ENCODE measurements at regions not wholly inside any gene's neighbourhood (a gene's known extent, or its start where the extent isn't known, plus 50 kb on each side); places are given as distances from the start of the nearest gene placed in this dataset.

GRCh38 chr2:237250599-237250998 is 163.4 kb downstream of the COL6A3 start:
- no peak for DNase-seq

- DNase-seq: no peak
Measured at GRCh38 chr2:237251986-237252385, 162.0 kb downstream of the COL6A3 start.

DNA sequence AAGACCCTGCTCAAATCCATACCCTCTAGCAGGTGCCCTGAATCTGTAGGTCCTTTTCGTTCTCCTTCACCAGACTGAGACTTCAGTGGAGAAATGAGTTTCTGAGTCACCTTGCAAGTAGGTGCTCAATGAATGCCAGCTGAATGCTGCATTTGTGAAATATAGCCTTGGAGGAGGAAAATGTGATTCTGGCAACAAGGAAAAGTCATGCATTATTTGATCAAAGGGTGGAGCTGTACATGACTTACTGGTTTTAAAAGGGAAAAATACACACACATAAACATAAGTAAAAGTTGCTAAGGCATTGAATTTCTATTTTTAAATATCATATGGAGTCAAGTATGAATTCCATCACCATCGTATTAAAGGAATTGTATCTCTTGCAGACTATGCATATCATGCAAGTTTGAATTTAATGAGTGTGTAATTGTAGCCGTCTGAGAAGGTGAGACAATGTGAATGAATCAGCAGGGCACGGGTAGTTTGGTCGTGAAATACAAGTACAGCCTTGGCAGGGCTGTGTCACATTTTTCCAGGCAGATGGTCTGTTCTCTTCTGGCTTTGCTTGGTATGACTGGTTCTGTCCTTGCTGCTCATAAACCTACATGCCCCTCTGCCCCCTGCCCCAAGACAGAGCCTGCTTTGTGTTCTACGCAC is 160.8 kb downstream of the COL6A3 start:
- DNase-seq: no peak

GRCh38 chr2:237254369-237254861 is 159.5 kb downstream of the COL6A3 start:
- DNase-seq: no peak

DNA sequence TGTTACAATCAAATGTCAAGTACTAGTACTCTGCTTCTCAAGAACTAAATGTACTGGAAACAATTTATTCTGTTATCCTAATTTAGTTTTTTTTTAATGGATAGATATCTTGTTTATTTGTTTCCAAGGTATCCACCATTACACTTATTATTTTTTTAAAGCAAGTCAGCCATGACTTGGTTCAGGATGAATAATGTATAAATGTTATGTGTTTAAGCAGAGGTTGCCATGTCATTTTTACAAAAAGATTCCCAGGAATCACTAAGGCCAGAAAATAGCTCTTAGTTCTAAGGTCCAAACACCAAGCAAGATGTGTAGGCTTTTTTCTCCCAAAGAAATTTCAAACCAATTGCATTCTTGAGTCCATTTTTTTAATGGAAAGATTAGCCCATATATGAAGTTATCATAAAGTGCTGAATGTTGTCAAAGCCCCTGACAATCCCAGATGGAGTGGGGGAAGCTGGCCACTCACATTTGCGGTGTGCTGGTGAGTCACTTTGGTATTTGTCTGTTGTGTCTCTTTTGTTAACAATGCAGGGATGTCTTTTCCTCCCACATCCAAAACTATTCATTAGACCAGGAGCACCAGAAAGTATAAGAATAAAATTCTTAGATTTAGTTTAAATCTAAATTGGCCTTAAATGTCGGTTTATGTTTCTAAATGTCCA is 158.9 kb downstream of the COL6A3 start:
- DNase-seq: no peak

DNA sequence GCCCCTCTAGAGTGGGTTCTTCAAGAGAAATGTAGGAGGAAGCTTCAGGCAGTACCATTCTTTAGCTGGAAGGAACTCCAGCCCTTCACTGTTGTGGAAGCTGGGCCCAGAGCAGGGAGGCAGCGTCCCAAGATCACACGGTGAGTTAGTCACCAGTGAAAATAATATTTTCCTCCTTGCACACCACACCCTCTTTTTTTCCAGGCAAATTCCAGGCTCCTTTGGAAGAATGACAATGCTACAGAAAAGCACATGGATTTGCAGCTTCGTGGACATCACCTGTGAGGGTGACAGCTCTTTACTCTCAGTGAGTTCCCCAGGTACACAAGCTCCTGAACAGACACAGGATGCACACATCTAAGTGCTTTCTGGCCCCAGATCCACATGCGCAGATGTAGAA is 157.1 kb downstream of the COL6A3 start:
- DNase-seq: no peak

DNA sequence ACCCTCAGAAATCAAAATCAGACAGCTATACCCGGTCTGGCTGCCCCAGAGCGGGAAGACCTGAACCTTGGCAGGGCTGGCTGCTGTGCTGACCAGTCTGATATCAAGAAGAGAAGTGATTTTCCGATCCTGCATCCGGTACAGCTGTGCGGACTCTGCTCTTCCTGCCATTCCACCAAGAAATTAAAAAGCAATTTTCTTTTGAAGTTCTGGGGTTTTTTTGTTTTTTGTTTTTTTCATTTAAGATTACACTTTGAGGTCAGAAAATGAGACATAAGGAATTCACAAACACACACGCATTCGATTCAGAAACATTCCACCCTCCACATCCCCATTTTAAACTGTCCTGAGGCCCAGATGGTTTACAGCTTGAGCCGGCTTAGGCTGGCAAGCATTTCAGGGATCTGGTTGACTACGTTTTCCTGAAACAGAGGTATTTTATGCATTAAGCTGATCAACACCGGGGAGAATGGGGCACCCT is 156.5 kb downstream of the COL6A3 start:
- no peak for DNase-seq

DNA sequence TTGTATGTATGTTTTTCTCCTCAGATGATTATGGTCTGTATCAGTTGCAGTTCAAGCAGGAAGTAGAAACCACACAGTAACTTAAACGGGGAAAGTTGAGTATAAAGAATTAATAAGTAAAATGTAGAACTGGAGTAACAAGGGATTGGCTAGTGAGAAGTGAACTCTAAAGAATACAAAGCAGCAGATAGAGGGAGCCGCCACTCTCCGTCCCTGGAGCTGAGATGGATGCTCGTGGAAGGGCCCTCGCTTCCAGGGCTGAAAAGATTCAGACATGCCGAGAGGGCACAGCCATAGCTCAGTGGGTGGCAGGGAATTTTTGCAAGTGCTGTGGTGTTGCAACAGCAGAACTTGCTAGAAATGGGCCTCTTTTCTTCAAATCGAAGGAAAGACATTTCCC is 155.8 kb downstream of the COL6A3 start:
- no peak for DNase-seq

DNA sequence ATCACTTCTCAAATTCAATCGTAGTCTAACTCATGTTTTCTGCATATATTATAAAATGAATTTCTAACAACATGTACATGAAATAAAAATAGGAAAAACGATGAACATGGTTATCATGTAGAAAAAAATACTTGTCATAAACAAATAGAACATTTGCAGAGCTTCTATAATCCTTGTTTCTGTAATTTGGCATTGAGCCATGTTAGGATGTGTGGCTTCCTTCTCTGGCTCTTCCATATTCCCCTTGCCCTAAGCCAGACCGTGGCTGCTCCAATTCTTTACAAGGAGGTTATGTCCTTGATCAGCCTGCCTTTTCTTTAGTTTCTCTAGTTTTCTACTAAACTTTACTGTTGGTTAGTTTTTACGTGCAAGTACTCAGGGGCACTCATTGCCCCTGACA is 155.3 kb downstream of the COL6A3 start:
- no peak for DNase-seq

- no peak for DNase-seq
Measured at GRCh38 chr2:237259201-237259600, 154.8 kb downstream of the COL6A3 start.

DNA sequence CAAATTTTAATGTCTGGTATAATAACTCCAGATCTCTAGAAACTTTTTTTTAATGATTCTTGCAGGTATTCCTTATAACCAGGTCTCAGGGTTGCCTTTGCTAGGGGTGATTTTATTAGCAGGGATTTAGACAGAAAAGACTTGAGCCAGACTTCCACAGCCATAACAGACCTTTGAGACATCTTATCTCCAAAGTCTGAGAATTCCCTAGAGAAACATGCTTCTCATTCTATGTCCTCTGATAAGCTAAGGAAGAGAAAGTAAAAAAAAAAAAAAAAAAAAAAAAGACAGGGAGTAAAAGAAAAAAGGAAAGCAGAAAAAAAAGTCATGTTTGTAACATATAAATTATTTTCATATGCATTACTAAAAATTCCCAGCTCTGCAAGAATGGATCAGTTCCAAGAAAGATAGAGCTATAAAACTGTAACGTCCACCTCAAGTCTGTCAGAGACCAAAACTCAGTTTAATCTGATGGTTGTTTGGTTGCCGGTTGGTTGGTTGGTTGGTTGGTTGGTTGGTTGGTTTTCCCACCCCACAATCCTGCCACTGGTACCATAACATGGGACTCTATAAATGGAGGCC is 153.8 kb downstream of the COL6A3 start:
- no peak for DNase-seq

DNA sequence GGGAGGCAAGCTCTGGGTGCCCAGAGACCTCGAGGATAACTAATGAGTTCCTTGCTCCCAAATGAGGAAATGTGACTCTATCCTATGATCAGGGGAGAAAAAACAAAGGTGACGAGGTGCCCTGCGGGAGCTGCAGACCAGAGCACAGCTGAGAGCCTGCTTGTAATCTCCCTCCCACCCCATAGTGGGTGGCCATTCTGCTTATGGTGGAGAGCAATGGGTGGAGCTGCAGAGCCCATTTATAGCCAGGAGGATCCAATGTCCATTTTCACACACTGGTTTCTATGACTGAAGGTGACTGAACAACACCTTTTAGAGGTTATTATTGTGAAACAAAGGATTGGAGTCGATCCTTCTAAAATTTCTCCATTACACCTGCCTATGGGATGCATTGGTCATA is 153.3 kb downstream of the COL6A3 start:
- DNase-seq: no peak

GRCh38 chr2:237261327-237261726 is 152.6 kb downstream of the COL6A3 start:
- no peak for DNase-seq

- peak; percentile 30 for DNase-seq
Measured at GRCh38 chr2:237262838-237263771, 150.9 kb downstream of the COL6A3 start.

- DNase-seq: no peak
Measured at GRCh38 chr2:237264480-237265219, 149.3 kb downstream of the COL6A3 start.

- DNase-seq: no peak
Measured at GRCh38 chr2:237268004-237268708, 145.8 kb downstream of the COL6A3 start.

DNA sequence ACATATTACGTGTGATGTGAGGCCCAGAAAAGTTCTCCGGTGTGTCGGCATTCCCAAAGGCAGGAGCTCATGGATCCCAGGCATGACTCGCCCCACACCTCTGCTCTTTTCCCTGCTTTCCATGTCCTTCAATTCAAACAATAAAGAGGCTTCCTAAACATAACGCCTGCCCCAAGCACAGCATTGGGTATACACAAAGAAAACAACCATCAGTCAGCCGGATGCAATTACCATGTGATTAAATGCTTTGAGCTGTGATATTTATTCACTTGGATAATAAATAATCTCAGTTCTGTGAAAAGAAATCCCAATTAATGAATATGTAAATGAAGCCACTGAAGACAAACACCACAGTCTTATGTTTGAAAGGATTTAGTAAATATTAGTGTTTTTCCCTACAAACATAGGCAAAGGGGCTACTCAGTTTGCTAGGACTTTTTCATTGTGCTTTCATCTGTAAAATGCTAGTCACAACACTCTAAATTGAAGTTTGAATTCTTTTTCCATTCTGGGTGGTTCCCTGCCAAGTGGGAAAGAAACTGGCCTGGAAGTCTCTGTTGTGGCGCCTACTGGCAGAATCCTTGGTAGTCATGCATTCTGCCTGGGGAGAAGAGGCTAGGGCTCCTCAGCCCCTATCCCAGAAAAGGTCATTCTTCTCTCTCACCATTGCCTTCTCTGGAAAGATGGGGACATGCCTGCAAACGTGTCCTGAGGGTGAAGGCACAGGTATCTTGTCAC is 144.7 kb downstream of the COL6A3 start:
- DNase-seq: no peak

DNA sequence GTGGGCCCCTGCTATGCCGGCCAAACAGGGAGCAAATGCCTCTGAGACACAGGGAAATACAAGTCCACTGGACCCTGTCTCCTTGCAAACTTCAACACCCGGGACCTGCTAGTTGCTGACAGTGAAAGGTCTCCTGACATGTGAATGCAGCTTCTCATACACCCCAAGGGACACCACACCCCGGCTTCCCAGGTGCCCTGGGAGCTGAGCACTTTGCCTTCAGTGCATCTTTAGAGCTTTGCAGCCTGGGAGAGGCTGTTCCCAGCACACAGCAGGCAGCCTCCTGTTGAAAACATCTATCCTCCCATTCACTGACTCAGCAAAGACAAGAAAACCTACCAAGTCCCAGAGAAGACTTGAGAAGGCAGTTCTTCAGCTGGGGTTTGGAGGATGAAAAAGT is 143.4 kb downstream of the COL6A3 start:
- no peak for DNase-seq

DNA sequence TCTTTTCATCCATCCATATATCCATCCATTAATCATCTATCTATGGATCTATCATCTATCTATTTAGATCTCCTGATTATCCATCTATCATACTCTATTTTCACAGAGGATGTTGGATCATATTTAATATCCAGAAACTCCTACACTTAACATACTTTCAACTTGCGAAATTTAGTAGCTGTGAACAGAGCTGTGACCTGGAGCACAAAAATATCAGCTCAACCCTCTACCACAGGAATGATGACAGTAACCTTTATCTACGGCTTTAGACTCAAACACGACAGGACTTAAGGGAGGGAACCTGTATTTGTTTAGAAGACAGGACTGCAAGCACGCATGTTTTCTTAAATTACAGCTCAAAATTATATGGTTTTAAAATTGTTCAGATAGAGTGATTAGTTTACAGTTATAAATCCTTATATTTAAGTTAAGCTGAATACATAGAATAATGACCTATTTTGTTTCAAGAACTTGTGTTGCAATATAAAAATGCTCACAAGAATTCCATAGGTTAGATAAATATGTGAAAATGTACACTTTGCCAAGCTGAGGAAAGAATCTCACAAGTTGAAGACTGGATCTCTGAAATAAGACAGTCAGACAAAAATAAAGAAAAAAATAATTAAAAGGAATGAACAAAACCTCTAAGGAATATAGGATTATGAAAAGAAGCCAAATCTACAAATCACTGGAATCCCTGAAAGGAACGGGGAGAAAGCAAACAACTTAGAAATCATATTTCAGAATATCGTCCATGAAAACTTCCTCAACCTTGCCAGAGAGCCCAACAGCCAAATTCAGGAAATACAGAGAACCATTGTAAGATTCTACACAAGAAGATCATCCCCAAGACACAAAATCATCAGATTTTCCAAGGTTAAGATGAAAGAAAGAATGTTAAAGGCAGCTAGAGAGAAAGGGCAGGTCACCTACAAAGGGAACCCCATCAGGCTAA is 142.0 kb downstream of the COL6A3 start:
- DNase-seq: no peak

All from CD4-positive, alpha-beta T cell treated with Interleukin-15 for 1 hour (primary cell).